ENCODE measurements at regions not wholly inside any gene's neighbourhood (a gene's known extent, or its start where the extent isn't known, plus 50 kb on each side); places are given as distances from the start of the nearest gene placed in this dataset.

- H2AFZ ChIP-seq, result no peak overlapping the region
- TF ChIP-seq CTCF (IDR thresholded peaks at IDR 0.05), result no peak
- H3K9me3 ChIP-seq (ENCODE audit: control insufficient read depth, low read length), result no peaks in the 10 kb centered on the region
Measured at GRCh38 chr13:58119351-58119750, 487.8 kb downstream of the PCDH17 start.

GRCh38 chr13:58119804-58120203 lies 488.3 kb downstream of the PCDH17 start:
- Histone ChIP-seq H3K4me3 (ENCODE audit: low read depth, low read length) (no peak overlapping the region), H3K36me3 (ENCODE audit: control insufficient read depth, insufficient read depth, low read length) (no peaks in the 10 kb centered on the region), H3K27ac (no peak overlapping the region), H3K79me2 (no peaks in the 10 kb centered on the region), H3K27me3 (ENCODE audit: control insufficient read depth, insufficient read depth, low read length) (no peaks in the 10 kb centered on the region), H3K4me2 (ENCODE audit: low read length) (no peak overlapping the region), H3K9me3 (ENCODE audit: control insufficient read depth, low read length) (no peaks in the 10 kb centered on the region), H2AFZ (no peak overlapping the region), H3K4me1 (no peaks in the 10 kb centered on the region), H3K9ac (no peak overlapping the region)
- no peak for TF ChIP-seq CTCF (IDR thresholded peaks at IDR 0.05)

More at GRCh38 chr13:58119351-58119750, 487.8 kb downstream of the PCDH17 start:
- H3K9ac ChIP-seq, result no peak overlapping the region
- no peaks in the 10 kb centered on the region for H3K36me3 ChIP-seq (ENCODE audit: control insufficient read depth, insufficient read depth, low read length)
- H3K4me3 ChIP-seq (ENCODE audit: low read depth, low read length), result no peak overlapping the region
- H3K79me2 ChIP-seq, result no peaks in the 10 kb centered on the region
- H3K4me2 ChIP-seq (ENCODE audit: low read length), result no peak overlapping the region
- H3K4me1 ChIP-seq, result no peaks in the 10 kb centered on the region
- H3K27me3 ChIP-seq (ENCODE audit: control insufficient read depth, insufficient read depth, low read length), result no peaks in the 10 kb centered on the region
- no peak overlapping the region for H3K27ac ChIP-seq

GRCh38 chr13:58126496-58126895 lies 495.0 kb downstream of the PCDH17 start:
- H3K27me3 ChIP-seq (ENCODE audit: control insufficient read depth, insufficient read depth, low read length), result no peaks in the 10 kb centered on the region
- H3K36me3 ChIP-seq (ENCODE audit: control insufficient read depth, insufficient read depth, low read length), result no peaks in the 10 kb centered on the region
- no peak overlapping the region for H3K4me2 ChIP-seq (ENCODE audit: low read length)
- no peak overlapping the region for H2AFZ ChIP-seq
- no peak overlapping the region for H3K4me3 ChIP-seq (ENCODE audit: low read depth, low read length)
- H3K9ac ChIP-seq, result no peak overlapping the region
- H3K79me2 ChIP-seq, result no peaks in the 10 kb centered on the region
- H3K4me1 ChIP-seq, result no peaks in the 10 kb centered on the region
- no peak overlapping the region for H3K27ac ChIP-seq
- no peak for TF ChIP-seq CTCF (IDR thresholded peaks at IDR 0.05)
- H3K9me3 ChIP-seq (ENCODE audit: control insufficient read depth, low read length), result no peaks in the 10 kb centered on the region

GRCh38 chr13:58134012-58134411 lies 502.5 kb downstream of the PCDH17 start:
- no peak for TF ChIP-seq CTCF (IDR thresholded peaks at IDR 0.05)
- Histone ChIP-seq H3K27me3 (ENCODE audit: control insufficient read depth, insufficient read depth, low read length) (no peaks in the 10 kb centered on the region), H3K9me3 (ENCODE audit: control insufficient read depth, low read length) (no peaks in the 10 kb centered on the region), H3K9ac (no peak overlapping the region), H3K4me2 (ENCODE audit: low read length) (no peak overlapping the region), H3K27ac (no peak overlapping the region), H3K36me3 (ENCODE audit: control insufficient read depth, insufficient read depth, low read length) (no peaks in the 10 kb centered on the region), H3K79me2 (no peaks in the 10 kb centered on the region), H3K4me3 (ENCODE audit: low read depth, low read length) (no peak overlapping the region), H2AFZ (no peak overlapping the region), H3K4me1 (no peaks in the 10 kb centered on the region)

- TF ChIP-seq CTCF (IDR thresholded peaks at IDR 0.05), result no peak
- Histone ChIP-seq H3K4me2 (ENCODE audit: low read length) (no peak overlapping the region), H3K27me3 (ENCODE audit: control insufficient read depth, insufficient read depth, low read length) (no peaks in the 10 kb centered on the region), H2AFZ (no peak overlapping the region), H3K36me3 (ENCODE audit: control insufficient read depth, insufficient read depth, low read length) (no peaks in the 10 kb centered on the region), H3K79me2 (no peaks in the 10 kb centered on the region), H3K4me1 (no peaks in the 10 kb centered on the region), H3K9me3 (ENCODE audit: control insufficient read depth, low read length) (no peaks in the 10 kb centered on the region), H3K4me3 (ENCODE audit: low read depth, low read length) (no peak overlapping the region), H3K27ac (no peak overlapping the region), H3K9ac (no peak overlapping the region)
Measured at GRCh38 chr13:58134525-58134924, 503.0 kb downstream of the PCDH17 start.
